Stomach (tissue), 4 donors: ENCODE measurements at regions not wholly inside any gene's neighbourhood (a gene's known extent, or its start where the extent isn't known, plus 50 kb on each side); places are given as distances from the start of the nearest gene placed in this dataset.

Experiments
- CTCF ChIP-seq, 7 experiments: fragments of 450-650 bp in 4 of 7; fragments of 200-600 bp in 3 of 7; sonication (generic) in 3 of 7; IDR thresholded peaks; one replicate each; pipeline ENCODE4 v1.5.1; 2016 to 2019; ENCODE audit warnings: antibody characterized with exemption in 7 of 7, control low read depth in 2 of 7, mild to moderate bottlenecking in 1 of 7
- EP300 ChIP-seq: sonication (generic); formaldehyde crosslinking; IDR thresholded peaks from one replicate; pipeline ENCODE4 v1.6.1; 2017; ENCODE audit warnings: antibody characterized with exemption
- POLR2A ChIP-seq, 4 donors: fragments of 450-650 bp; IDR thresholded peaks; one replicate each; pipeline ENCODE4 v1.6.1; 2016; ENCODE audit warnings: antibody characterized with exemption in 4 of 4, control low read depth in 2 of 4, mild to moderate bottlenecking in 1 of 4, moderate library complexity in 1 of 4
- POLR2AphosphoS5 ChIP-seq, 3 donors: sonication (generic); formaldehyde crosslinking; IDR thresholded peaks; one replicate each; pipeline ENCODE4 v1.6.1; 2016; ENCODE audit warnings: antibody characterized with exemption in 3 of 3

DNA sequence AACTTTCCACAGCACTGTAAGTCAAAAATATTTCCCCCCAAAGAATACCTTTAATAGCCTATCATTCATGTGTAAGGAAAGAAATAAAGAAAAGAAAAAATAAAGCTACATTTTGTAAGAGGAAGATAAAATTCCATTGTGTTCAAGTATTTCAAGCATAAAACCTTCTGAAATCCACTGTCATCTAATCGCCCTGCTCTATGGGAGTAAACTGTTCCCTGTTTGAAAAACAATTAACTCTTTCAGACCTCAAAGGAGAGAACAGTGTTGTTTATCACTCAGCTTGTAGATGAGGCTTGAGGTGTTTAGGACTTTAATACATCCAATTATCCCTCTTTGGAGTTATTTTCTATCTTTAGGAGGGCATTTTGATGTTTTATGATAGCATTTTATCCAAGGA, 112.2 kb upstream of the REG3G start:
- TF ChIP-seq POLR2A (IDR thresholded peaks at IDR 0.05) = no peak
- no peak for TF ChIP-seq CTCF (IDR thresholded peaks at IDR 0.05)
- TF ChIP-seq POLR2AphosphoS5 (IDR thresholded peaks at IDR 0.05) = no peak
- no peak for TF ChIP-seq EP300
